Spleen (tissue), 11 donors: ENCODE measurements at regions not wholly inside any gene's neighbourhood (a gene's known extent, or its start where the extent isn't known, plus 50 kb on each side); places are given as distances from the start of the nearest gene placed in this dataset.

Source experiments
- DNase-seq: peaks from one replicate; pipeline ENCODE4 v3.0.0-alpha.2; 2020
- H3K27ac ChIP-seq, 8 donors: fragments of 200-600 bp; sonication (generic) in 7 of 8; 1 replicate in 4 of 8; 2 replicates in 4 of 8; pipeline versions ENCODE4 v1.5.0 to v1.8.0; 2016 to 2021; ENCODE audit warnings: inconsistent platforms in 4 of 8, mild to moderate bottlenecking in 4 of 8, moderate library complexity in 1 of 8
- H3K27me3 ChIP-seq, 7 donors: fragments of 200-600 bp; sonication (generic) in 6 of 7; replicated peaks in 1 of 7; 1 replicate in 4 of 7; 2 replicates in 3 of 7; pipeline versions ENCODE4 v1.5.0 to v1.8.0; 2016 to 2021; ENCODE audit warnings: inconsistent platforms in 3 of 7, mild to moderate bottlenecking in 1 of 7
- H3K36me3 ChIP-seq, 6 donors: fragments of 200-600 bp; sonication (generic) in 5 of 6; 1 replicate in 4 of 6; 2 replicates in 2 of 6; pipeline versions ENCODE4 v1.5.0 to v1.8.0; 2016 to 2021; ENCODE audit warnings: inconsistent platforms in 2 of 6
- H3K4me1 ChIP-seq, 6 donors: fragments of 200-600 bp; sonication (generic) in 5 of 6; 1 replicate in 3 of 6; 2 replicates in 3 of 6; pipeline versions ENCODE4 v1.5.0 to v1.8.0; 2016 to 2021; ENCODE audit warnings: inconsistent platforms in 3 of 6
- H3K4me3 ChIP-seq, 8 donors: fragments of 200-600 bp; sonication (generic) in 7 of 8; 1 replicate in 4 of 8; 2 replicates in 4 of 8; pipeline versions ENCODE4 v1.5.0 to v1.8.0; 2016 to 2021; ENCODE audit warnings: inconsistent platforms in 4 of 8, mild to moderate bottlenecking in 4 of 8, moderate library complexity in 2 of 8
- H3K9me3 ChIP-seq, 8 donors: fragments of 200-600 bp; sonication (generic) in 7 of 8; 1 replicate in 4 of 8; 2 replicates in 4 of 8; pipeline versions ENCODE4 v1.5.0 to v1.8.0; 2016 to 2021; ENCODE audit warnings: inconsistent platforms in 4 of 8
- CTCF ChIP-seq, 11 experiments: fragments of 200-600 bp in 7 of 11; fragments of 450-650 bp in 4 of 11; sonication (generic) in 4 of 11; IDR thresholded peaks in 8 of 11; conservative IDR thresholded peaks in 3 of 11; 1 replicate in 7 of 11; 2 replicates in 4 of 11; pipeline versions ENCODE4 v1.4.0 to v1.8.0; 2016 to 2021; ENCODE audit warnings: antibody characterized with exemption in 11 of 11, inconsistent platforms in 4 of 11, mild to moderate bottlenecking in 1 of 11
- POLR2A ChIP-seq, 3 donors: fragments of 450-650 bp; IDR thresholded peaks; one replicate each; pipeline ENCODE4 v1.5.1; 2017; ENCODE audit warnings: antibody characterized with exemption in 3 of 3, mild to moderate bottlenecking in 1 of 3
- POLR2AphosphoS5 ChIP-seq, 3 donors: sonication (generic); formaldehyde crosslinking; IDR thresholded peaks; one replicate each; pipeline ENCODE4 v1.5.1; 2017; ENCODE audit warnings: antibody characterized with exemption in 3 of 3
- WGBS, 5 donors: extraction: QIAGEN DNeasy Blood & Tissue Kit in 3 of 5; methylation state at CpG; one replicate each; pipeline versions ENCODE4 v1.1.5 to v1.1.7; 2013 to 2018; 5-methylcytosine and 5-hydroxymethylcytosine counted together
- intact Hi-C: fragments of 100-400 bp; cut with DNase I; formaldehyde crosslinking; loops from one replicate; pipeline ENCODE4 v1.15.0; 2023; ENCODE audit warnings: low total_unique reads
- donor health status: healthy with polysubstance abuse.
- donor health status: DM: no; HTN: no; CAD: no; lungs with moderate emphysema.
- donor health status: DM: no; HTN: no; CAD: no.
- donor health status: Bipolar disorder and iron deficiency.
- donor health status: healthy.
- donor health status: DM: no; HTN: no; CAD: no.
- donor health status: DM: yes; HTN: yes; CAD: no.

GRCh38 chr10:90042075-90042474 is 340.7 kb downstream of the KIF20B start:
- H3K36me3 ChIP-seq, result no peaks in the 10 kb centered on the region
- H3K9me3 ChIP-seq, result no peaks in the 10 kb centered on the region
- H3K27me3 ChIP-seq, result no peaks in the 10 kb centered on the region
- H3K4me3 ChIP-seq, result no peak overlapping the region
- no peak overlapping the region for H3K27ac ChIP-seq
- TF ChIP-seq POLR2AphosphoS5 (IDR thresholded peaks at IDR 0.05), result no peak
- no peak for TF ChIP-seq CTCF (IDR thresholded peaks at IDR 0.05 in 8 of 11, conservative IDR thresholded peaks at IDR 0.05 in 3 of 11)
- no peak for TF ChIP-seq POLR2A (IDR thresholded peaks at IDR 0.05)
- DNase-seq, result peak; percentile 47
- WGBS, 5 donors, result 78 to 88% (median 81%) methylated on average over 6 to 7 of the region's 7 CpGs
- H3K4me1 ChIP-seq, result peaks cover 0 to 6% (median 0%) of the 10 kb centered on the region in 6 donors
- intact Hi-C loops, result no loop called here

GRCh38 chr10:90047243-90047729 is 345.9 kb downstream of the KIF20B start:
- WGBS, 5 donors, result 55 to 64% (median 59%) methylated on average over 3 of the region's 3 CpGs
- peak overlapping the region in 2 of 8 donors; percentile 4 to 45 for H3K27ac ChIP-seq

GRCh38 chr10:90051053-90051452 is 349.7 kb downstream of the KIF20B start:
- DNase-seq, result no peak
- intact Hi-C loops, result no loop called here
- Histone ChIP-seq H3K4me1 (peaks cover 0 to 14% (median 0%) of the 10 kb centered on the region in 6 donors), H3K36me3 (no peaks in the 10 kb centered on the region), H3K27ac (no peak overlapping the region), H3K4me3 (no peak overlapping the region), H3K27me3 (peaks cover 0 to 9% (median 0%) of the 10 kb centered on the region in 7 donors), H3K9me3 (peaks cover 0 to 15% (median 5%) of the 10 kb centered on the region in 8 donors)
- TF ChIP-seq CTCF (IDR thresholded peaks at IDR 0.05 in 8 of 11, conservative IDR thresholded peaks at IDR 0.05 in 3 of 11) (no peak), POLR2AphosphoS5 (IDR thresholded peaks at IDR 0.05) (no peak), POLR2A (IDR thresholded peaks at IDR 0.05) (no peak)

More at GRCh38 chr10:90047243-90047729, 345.9 kb downstream of the KIF20B start:
- peaks cover 0 to 15% (median 5%) of the 10 kb centered on the region in 8 donors for H3K9me3 ChIP-seq
- peaks cover 0 to 9% (median 0%) of the 10 kb centered on the region in 7 donors for H3K27me3 ChIP-seq
- intact Hi-C loops, result no loop called here
- no peaks in the 10 kb centered on the region for H3K36me3 ChIP-seq
- H3K4me3 ChIP-seq, result no peak overlapping the region
- H3K4me1 ChIP-seq, result peaks cover 0 to 14% (median 0%) of the 10 kb centered on the region in 6 donors
- DNase-seq, result no peak
- no peak for TF ChIP-seq POLR2A (IDR thresholded peaks at IDR 0.05)
- TF ChIP-seq POLR2AphosphoS5 (IDR thresholded peaks at IDR 0.05), result no peak
- TF ChIP-seq CTCF (IDR thresholded peaks at IDR 0.05 in 8 of 11, conservative IDR thresholded peaks at IDR 0.05 in 3 of 11), result no peak

- no peak for TF ChIP-seq CTCF (IDR thresholded peaks at IDR 0.05 in 8 of 11, conservative IDR thresholded peaks at IDR 0.05 in 3 of 11)
- TF ChIP-seq POLR2AphosphoS5 (IDR thresholded peaks at IDR 0.05), result no peak
- no peak for TF ChIP-seq POLR2A (IDR thresholded peaks at IDR 0.05)
Observed at GRCh38 chr10:90051474-90051873, 350.1 kb downstream of the KIF20B start.

More at GRCh38 chr10:90051474-90051873, 350.1 kb downstream of the KIF20B start:
- Histone ChIP-seq H3K27me3 (peaks cover 0 to 9% (median 0%) of the 10 kb centered on the region in 7 donors), H3K4me1 (peaks cover 0 to 14% (median 0%) of the 10 kb centered on the region in 6 donors), H3K36me3 (no peaks in the 10 kb centered on the region), H3K4me3 (no peak overlapping the region), H3K9me3 (peaks cover 0 to 15% (median 5%) of the 10 kb centered on the region in 8 donors), H3K27ac (no peak overlapping the region)
- intact Hi-C loops, result no loop called here
- peak; percentile 51 for DNase-seq
